GM21576 (cell line): ENCODE measurements at regions not wholly inside any gene's neighbourhood (a gene's known extent, or its start where the extent isn't known, plus 50 kb on each side); places are given as distances from the start of the nearest gene placed in this dataset.
A peak's percentile ranks its signal among the peaks of the same experiment; 100 is the strongest.
"Not testable (repeated sequence)": the region's sequence is repeated elsewhere in the genome, so short reads cannot be mapped to it uniquely, and the experiment has no call there.

ENCODE experiments used
- ATAC-seq: cut with Tn5 transposase; IDR thresholded peaks from one replicate; pipeline ENCODE4 v1.9.1; 2021; ENCODE audit warnings: mild to moderate bottlenecking, moderate library complexity; ENCODE audit not compliant: unreplicated experiment

DNA sequence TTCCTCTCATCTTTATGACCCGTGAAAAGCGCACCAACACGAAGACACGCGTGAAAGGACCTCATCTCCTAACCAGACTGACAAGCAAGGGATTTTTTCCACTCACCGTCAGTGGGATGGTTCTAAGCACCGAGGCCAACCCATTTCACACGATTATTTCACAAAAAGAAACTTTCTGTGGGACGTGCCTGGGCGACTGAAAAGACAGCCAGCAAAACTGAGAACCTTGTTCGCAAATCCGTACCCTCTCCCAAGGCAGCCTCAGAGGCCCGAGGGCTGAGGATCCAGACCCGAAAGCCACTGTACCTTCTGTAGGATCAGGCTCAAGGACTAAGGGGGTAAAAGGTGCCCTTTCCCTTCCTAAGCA is 84.9 kb upstream of the METTL9 start:
- not testable (repeated sequence) for ATAC-seq

DNA sequence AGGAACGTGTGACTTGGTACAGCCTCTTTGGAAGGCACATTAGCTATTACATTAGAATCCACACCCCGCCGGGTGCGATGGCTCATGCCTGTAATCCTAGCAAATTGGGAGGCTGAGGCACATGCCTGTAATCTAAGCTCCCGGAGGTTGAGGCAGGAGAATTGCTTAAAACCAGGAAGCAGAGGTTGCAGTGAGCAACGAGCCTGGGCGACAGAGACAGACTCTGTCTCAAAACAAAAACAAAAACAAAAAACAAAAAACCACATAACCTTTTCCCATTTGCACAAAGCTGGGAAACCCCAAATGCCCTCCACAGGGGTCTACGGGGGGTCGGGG is 82.7 kb upstream of the METTL9 start:
- not testable (repeated sequence) for ATAC-seq

DNA sequence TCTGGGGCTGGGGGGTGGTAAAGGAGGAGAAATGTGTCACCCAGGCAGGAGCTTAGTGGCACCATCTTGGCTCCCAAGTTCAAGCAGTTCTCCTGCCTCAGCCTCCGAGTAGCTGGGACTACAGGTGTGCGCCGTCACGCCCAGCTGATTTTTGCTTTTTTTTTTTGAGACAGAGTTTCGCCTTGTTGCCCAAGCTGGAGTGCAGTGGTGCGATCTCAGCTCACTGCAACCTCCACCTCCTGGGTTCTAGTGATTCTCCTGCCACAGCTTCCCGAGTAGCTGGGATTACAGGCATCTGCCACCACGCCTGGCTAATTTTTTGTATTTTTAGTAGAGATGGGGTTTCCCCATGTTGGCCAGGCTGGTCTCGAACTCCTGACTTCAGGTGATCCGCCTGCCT is 82.1 kb upstream of the METTL9 start:
- peak; percentile 25 for ATAC-seq

DNA sequence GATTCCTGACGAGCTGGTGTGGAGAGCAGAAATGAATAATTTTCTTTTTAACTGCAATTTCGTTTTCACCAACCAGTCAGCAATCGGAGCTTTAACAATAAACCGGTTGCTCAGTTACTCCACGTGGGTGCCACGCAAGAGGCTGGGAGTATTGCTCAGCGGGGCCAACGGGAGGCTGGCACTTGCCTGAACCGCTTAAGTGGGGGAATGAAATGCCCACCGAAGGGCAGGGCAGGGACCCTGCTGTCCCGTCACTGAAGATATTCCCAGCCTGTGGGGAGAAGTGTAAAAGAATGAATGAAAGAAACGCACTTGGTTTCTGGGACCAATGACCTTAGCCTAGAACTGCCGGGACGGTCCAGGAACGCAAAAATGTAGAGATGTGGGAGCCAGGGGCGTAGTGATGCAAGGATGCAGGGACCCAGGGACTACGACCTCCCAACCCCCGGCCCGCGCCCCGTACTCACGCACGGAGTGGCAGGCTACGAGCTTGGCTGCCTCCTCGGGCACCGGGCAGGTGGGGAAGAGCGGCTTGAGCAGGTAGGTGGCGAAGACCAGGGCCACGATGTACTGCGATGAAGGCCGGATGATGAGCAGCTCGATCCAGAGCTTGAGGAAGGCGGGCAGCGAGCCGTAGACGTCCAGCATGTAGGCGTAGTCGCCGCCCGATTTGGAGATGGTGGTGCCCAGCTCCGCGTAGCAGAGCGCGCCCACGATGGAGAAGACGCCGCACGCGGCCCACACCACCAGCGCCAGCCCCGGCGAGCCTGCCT is 79.8 kb upstream of the METTL9 start:
- ATAC-seq: peak; percentile 3

- ATAC-seq: peak; percentile 44
Observed at GRCh38 chr16:21520134-21521047, 79.0 kb upstream of the METTL9 start.

DNA sequence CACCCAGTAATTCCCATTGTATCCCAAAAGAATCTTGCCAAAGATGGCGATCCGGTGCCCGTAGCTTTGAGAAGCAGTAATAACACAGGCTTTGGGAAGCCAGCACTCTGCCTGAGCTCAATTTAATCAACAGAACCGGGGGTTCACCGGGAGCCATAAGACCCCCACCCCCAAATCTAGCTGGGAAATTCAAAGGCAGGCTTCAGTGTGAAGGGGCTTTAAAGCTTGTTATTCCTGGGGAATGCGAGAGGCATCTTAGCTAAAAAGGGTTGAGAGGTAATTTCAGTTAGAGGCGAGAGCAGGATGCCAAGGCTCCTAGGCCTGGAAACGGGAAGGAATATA is 78.4 kb upstream of the METTL9 start:
- ATAC-seq: not testable (repeated sequence)

GRCh38 chr16:21521390-21522143 is 77.8 kb upstream of the METTL9 start:
- not testable (repeated sequence) for ATAC-seq

- ATAC-seq: not testable (repeated sequence)
Observed at GRCh38 chr16:21522846-21523245, 76.5 kb upstream of the METTL9 start.

GRCh38 chr16:21523411-21524067 is 75.8 kb upstream of the METTL9 start:
- no peak for ATAC-seq

DNA sequence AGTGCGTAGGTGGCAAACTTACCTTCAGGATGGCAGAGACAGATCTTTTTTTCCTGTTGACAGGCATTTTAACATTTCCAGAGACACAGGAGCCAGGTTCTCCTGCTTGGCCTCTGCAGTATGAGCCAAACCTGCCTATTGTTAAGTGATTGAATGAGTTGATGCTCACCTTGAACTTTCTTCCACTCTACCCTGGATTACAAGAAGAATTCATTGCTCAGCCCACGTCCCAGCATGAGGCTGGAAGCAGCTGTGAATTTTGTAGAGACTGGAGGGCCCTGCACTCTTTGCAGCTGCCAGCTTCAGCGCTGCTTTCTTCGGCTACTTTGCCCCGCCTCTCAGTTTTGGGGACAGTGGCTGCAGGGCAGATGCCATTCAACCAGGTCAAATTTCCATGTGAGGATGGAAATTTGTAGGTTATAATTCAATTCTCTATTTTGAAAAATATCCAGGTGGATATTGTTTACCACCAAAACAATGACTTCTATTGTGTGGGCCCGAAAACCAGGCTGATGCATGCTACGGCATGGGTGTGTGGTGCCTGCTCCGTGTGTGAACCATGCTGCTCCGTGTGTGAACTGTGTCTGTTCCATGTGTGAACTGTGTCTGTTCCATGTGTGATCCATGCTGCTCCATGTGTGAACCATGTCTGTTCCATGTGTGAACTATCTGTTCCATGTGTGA is 75.2 kb upstream of the METTL9 start:
- ATAC-seq: no peak

DNA sequence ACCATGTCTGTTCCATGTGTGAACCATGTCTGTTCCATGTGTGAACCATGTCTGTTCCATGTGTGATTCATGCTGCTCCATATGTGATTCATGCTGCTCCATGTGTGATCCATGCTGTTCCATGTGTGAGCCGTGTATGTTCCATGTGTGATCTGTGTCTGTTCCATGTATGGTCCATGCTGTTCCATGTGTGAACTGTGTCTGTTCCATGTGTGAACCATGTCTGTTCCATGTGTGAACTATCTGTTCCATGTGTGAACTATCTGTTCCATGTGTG is 74.7 kb upstream of the METTL9 start:
- not testable (repeated sequence) for ATAC-seq

GRCh38 chr16:21525029-21525895 is 74.1 kb upstream of the METTL9 start:
- ATAC-seq: not testable (repeated sequence)

GRCh38 chr16:21525956-21526922 is 73.1 kb upstream of the METTL9 start:
- not testable (repeated sequence) for ATAC-seq

DNA sequence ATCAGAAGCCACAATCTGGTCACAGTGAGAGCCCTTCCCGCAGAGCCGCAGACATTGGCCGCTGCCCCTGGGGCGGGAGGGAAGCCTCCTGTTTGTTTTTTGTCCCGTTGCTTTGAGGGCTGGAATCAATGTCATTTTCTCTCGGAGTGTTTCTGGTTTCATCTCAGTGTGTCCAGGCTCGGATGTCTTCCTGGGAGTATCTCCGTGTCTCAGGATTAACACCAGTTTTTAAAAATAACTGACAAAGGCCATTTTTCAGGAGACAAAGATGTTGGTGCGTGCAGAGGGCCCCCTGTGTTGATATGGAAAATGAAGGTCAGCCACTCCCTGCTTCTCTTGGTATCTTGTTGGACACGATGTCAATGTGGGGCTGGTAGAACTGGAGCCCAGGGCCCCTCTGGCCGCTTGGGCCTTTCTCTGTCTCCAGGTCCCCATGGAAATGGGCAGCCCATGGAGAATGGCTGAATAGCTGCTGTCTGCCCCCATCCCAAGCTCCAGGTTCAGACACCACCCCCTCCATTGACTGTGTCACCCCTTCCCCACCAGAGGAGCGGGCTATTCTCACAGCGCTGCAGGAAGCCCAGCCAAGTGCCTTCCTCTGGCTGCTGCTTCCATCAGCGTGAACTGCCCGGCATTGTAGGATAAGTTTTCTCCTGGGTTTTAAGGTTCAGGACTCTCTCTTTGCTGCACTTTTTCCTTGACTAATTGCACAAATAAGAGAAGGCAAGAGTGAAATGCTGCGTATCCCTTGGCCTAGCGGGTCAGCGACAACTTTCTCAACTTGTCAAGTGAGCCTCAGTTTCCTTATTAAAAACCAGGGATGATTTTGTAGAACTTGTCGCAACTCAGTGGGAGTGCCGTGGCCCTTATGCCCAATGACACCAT is 72.2 kb upstream of the METTL9 start:
- ATAC-seq: no peak

- not testable (repeated sequence) for ATAC-seq
Observed at GRCh38 chr16:21529060-21529658, 70.2 kb upstream of the METTL9 start.

- not testable (repeated sequence) for ATAC-seq
Observed at GRCh38 chr16:21530729-21531383, 68.5 kb upstream of the METTL9 start.

DNA sequence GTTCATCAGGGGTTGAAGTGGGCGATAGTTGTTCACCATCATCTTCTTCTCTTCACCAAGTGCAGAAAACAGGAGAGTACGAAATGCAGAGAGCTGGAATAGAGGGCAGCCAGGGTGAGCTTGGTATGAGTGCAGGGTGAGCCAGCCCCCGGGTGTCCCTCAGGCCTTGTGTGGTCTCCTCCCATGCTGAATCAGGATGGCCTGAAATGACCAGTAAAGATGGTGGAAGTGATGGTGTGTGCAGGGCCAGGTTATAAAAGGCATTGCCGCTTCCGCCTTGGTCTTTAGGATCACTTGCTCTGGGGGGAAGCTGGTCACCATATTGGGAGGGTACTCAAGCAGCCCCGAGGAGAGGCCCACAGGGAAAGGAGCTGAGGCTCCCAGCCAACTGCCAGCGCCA is 66.4 kb upstream of the METTL9 start:
- not testable (repeated sequence) for ATAC-seq
